Activated effector memory CD4-positive, alpha-beta T cell treated with anti-CD3 and anti-CD28 coated beads, Interleukin-2, amount 50 U/mL, for 16 hours (primary cell): ENCODE measurements at regions not wholly inside any gene's neighbourhood (a gene's known extent, or its start where the extent isn't known, plus 50 kb on each side); places are given as distances from the start of the nearest gene placed in this dataset.

Experiments used
- DNase-seq: peaks from one replicate; pipeline ENCODE4 v3.0.0-alpha.2; 2020

- no peak for DNase-seq
These were observed 457.2 kb upstream of the MEX3C start for GRCh38 chr18:51654488-51655326.

DNA sequence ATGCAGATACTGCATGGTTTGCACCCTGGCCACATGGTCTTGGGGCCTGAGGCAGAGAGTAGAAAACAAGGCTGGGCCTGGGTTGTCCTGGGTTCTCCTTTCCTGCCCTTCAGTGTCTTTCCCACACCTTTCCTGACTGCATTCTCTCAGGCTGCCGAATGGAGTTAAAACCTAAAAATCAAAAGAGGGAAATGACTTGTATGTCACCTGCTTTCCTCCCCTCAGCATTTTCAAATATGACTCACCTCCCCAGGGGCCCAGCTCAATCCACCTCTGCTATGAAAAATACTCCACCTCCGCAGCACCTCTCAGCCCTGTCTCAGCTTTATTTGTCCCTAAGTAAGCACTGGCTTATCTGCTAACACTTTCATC is 457.8 kb upstream of the MEX3C start:
- DNase-seq, result no peak

DNA sequence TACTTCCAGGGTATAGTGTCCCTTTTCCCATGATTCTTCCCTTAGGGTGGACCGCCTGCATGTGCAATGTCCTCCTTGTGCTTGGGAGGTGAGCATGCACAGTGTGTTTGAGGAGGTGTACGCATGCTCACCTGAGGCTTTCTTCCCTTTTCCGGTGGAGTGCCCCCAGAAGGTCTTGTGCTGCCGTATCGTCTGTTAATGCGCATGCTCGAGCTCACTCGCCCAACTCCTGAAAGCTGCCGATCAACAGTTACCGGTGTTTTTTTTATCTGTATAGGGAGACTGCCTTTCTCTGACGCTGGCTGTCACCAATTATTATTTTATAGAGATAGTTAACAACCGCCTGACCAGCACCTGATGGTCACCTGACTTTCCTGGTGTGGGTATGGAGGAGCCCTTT is 458.8 kb upstream of the MEX3C start:
- no peak for DNase-seq

DNA sequence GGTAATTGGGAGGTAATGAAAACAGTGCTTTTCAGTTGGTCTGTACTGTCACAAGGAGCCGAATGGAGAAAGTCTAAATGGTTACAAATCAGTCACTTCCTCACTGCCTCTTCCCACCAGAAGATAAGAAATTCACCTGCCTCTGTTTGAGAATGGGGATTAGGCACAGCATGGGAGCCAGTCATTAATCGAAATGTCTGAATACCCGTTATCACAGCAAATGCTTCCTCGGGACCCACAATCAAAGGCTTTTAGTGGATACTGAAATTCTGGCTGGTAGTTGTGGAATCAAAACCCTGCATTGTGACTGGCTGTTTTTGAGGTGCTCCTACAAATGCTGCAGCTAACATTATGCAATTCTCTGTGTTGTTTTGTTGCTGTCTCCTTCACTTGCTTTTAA is 461.0 kb upstream of the MEX3C start:
- DNase-seq, result no peak

- DNase-seq, result no peak
These were observed 462.3 kb upstream of the MEX3C start for GRCh38 chr18:51659781-51660180.

GRCh38 chr18:51660188-51660715 is 462.8 kb upstream of the MEX3C start:
- no peak for DNase-seq

DNA sequence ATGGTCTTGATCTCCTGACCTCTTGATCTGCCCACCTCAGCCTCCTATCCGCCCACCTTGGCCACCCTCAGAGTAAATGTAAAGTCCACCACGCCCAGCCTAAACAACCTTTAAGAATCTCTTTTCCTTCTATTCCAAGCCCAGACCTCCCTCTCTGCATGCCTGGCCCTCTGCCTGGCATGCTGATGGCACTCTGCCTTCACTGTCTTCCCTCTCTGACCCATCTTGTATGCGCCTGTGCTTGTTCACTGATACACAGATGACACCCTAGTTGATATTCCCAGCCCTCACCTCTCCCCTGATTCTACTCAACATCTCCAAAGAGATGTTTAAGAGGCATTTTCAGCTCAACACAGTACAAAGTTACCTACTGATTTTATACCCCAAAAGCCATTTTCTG is 466.8 kb upstream of the MEX3C start:
- no peak for DNase-seq

DNA sequence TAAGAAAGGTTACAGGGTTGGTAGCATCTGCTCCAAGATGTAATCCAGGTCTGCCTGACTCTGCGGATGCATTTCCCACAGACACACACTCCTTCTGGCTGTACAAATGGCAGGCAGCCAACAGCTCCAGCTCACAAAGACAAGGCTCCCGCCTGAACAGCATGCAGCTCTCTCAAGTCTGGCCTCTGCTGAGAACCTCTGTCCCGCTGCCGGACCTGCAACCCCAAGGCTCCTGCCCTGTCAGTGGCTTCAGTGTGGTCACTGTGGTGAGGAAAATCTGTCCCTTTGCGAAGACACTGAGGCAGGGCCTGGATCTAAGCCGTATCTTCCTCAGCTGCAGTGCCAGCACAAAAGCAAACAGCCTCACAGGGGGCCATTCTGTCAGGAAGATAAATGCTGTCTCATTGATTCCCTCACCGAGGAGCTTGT is 469.3 kb upstream of the MEX3C start:
- DNase-seq, result no peak

GRCh38 chr18:51668101-51668500 is 470.6 kb upstream of the MEX3C start:
- DNase-seq, result peak; percentile 74

GRCh38 chr18:51668607-51669006 is 471.1 kb upstream of the MEX3C start:
- no peak for DNase-seq

DNA sequence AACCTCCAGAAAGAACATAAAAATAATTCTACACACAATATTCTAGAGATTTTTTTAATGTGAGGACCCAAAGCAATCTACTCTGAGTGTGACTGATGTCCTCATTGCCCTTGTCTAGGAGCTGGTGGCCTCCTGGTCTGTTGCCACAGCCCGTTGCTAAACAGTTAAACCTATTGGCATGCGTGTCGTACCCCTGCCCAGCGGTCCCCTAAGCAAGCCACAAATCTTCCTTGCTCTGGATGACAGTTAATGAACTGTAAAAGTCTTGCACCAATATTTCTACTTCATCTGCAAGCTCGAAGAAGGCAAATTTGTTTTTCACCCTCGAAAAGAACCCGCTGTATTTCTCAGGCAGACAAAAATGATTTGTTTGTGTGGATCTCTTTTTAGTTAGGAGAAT is 489.1 kb upstream of the MEX3C start:
- DNase-seq, result no peak

GRCh38 chr18:51687845-51688585 is 490.5 kb upstream of the MEX3C start:
- no peak for DNase-seq

DNA sequence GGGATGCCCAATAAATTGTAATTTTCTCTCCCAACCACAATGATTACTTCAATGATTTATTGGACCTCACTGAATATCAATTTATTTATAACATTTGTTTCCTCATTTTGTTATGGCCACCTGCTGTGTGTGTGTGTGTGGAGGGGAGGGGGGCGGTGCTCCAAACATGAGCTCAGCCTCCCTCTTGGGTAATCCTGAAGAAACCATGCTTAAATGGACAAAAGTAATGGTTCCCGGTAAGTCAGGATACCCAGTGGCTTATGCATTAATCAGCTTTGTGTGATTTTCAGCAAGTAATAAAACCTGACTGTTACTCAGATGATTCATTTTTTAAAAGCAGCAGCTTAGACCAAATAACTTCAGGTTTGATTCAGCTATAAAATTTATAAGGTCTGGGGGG is 495.1 kb upstream of the MEX3C start:
- no peak for DNase-seq

DNA sequence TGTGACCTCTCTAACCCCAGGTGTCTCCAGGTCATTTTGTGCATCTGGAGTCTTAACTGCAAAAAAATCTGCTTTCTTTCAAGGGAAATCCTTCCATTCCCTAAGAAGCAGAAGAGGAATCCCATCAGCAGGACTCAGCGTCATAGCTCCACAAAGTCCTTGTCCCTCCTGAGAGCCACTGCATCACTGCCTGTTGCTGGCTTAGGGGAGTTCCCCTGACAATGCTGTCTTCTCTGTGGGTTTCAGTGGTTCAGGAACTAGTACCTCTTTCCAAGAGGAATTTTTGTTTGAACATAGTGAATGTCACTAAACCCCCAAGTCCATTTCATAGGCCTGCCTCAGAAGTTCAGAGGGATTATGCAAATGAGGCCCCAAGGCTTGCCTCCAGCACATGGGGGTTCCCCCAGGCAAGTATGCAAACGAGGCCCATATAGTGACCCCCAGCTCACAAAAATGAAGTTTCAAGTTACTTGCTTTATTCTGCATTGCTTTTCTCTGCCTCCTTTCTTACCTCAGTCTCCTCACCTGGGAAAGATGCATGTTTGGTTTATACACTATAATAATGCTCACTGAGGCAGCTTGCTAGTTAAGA is 513.9 kb upstream of the MEX3C start:
- DNase-seq, result no peak

DNA sequence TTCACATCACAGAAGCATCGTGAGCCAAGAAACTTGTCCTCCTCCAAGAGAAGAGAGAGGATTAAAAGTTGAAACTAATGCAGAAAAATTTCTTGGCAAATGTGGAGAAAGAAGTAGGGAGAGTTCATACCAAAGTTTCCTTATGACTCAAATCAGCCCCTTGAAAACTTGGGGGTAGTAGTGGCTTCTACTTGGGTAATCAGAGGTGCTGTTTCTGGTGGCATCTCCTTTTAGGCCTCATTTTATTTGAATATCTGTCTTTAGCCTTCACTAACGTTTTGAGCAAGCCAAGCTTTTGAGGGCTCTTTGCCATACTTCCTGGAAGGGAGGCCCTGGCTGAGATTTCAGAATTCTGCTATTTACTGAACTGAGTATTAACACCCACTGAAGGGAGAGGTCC is 515.3 kb upstream of the MEX3C start:
- DNase-seq, result no peak

- DNase-seq, result no peak
These were observed 518.8 kb upstream of the MEX3C start for GRCh38 chr18:51716277-51716676.

- no peak for DNase-seq
These were observed 523.9 kb upstream of the MEX3C start for GRCh38 chr18:51721388-51721787.

- DNase-seq, result no peak
These were observed 524.5 kb upstream of the MEX3C start for GRCh38 chr18:51721996-51722395.

GRCh38 chr18:51724790-51725721 is 527.6 kb upstream of the MEX3C start:
- DNase-seq, result no peak

- DNase-seq, result no peak
These were observed 529.1 kb upstream of the MEX3C start for GRCh38 chr18:51726614-51727013.

- DNase-seq, result no peak
These were observed 530.3 kb upstream of the MEX3C start for GRCh38 chr18:51727780-51728179.

GRCh38 chr18:51731070-51731469 is 533.6 kb upstream of the MEX3C start:
- DNase-seq, result no peak

DNA sequence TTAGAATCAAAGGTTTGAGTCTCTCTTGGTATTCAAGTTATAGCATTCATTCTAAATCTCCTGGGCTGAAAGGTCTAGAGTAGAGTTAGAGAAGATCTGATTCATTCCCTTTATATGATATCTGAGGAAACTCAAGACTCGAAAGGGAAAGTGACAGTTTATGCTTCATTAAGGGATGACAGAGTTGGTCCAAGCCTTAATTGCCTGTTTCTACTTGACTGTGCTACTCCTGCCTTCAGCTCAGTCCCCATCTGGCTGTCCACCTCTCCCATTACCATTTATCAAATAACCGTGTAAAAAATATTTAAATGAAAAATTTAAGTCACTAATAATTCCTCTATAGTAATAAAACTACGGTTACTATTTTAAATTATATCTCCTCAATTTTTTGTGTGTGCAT is 537.1 kb upstream of the MEX3C start:
- no peak for DNase-seq
